HG02840 (cell line): ENCODE measurements at regions not wholly inside any gene's neighbourhood (a gene's known extent, or its start where the extent isn't known, plus 50 kb on each side); places are given as distances from the start of the nearest gene placed in this dataset.
"Not testable (repeated sequence)": the region's sequence is repeated elsewhere in the genome, so short reads cannot be mapped to it uniquely, and the experiment has no call there.

Experiments used
- ATAC-seq: cut with Tn5 transposase; IDR thresholded peaks from one replicate; pipeline ENCODE4 v1.9.1; 2021; ENCODE audit warnings: mild to moderate bottlenecking, moderate library complexity, moderate number of reproducible peaks; ENCODE audit not compliant: unreplicated experiment, low FRiP score

GRCh38 chr3:176120507-176120906 lies 1076.8 kb downstream of the TBL1XR1 start:
- ATAC-seq, result no peak

- no peak for ATAC-seq
These were observed 1077.5 kb downstream of the TBL1XR1 start for GRCh38 chr3:176119826-176120225.

GRCh38 chr3:176106380-176106779 lies 1090.9 kb downstream of the TBL1XR1 start:
- no peak for ATAC-seq

GRCh38 chr3:176097027-176097426 lies 1100.3 kb downstream of the TBL1XR1 start:
- ATAC-seq, result no peak

- not testable (repeated sequence) for ATAC-seq
These were observed 1103.4 kb downstream of the TBL1XR1 start for GRCh38 chr3:176093892-176094291.

GRCh38 chr3:176090727-176091126 lies 1106.6 kb downstream of the TBL1XR1 start:
- no peak for ATAC-seq

- ATAC-seq, result no peak
These were observed 1108.3 kb downstream of the TBL1XR1 start for GRCh38 chr3:176088962-176089383.

GRCh38 chr3:176087066-176087697 lies 1110.1 kb downstream of the TBL1XR1 start:
- no peak for ATAC-seq

GRCh38 chr3:176079785-176080184 lies 1117.5 kb downstream of the TBL1XR1 start:
- no peak for ATAC-seq

GRCh38 chr3:176078906-176079305 lies 1118.4 kb downstream of the TBL1XR1 start:
- no peak for ATAC-seq

GRCh38 chr3:176075491-176075890 lies 1121.8 kb downstream of the TBL1XR1 start:
- no peak for ATAC-seq

GRCh38 chr3:176075046-176075445 lies 1122.2 kb downstream of the TBL1XR1 start:
- ATAC-seq, result no peak

GRCh38 chr3:176074096-176074495 lies 1123.2 kb downstream of the TBL1XR1 start:
- no peak for ATAC-seq

- no peak for ATAC-seq
These were observed 1125.3 kb downstream of the TBL1XR1 start for GRCh38 chr3:176071943-176072342.

GRCh38 chr3:176068750-176069149 lies 1128.5 kb downstream of the TBL1XR1 start:
- ATAC-seq, result no peak

GRCh38 chr3:176058856-176059255 lies 1138.4 kb downstream of the TBL1XR1 start:
- ATAC-seq, result no peak

GRCh38 chr3:176055836-176056235 lies 1141.4 kb downstream of the TBL1XR1 start:
- no peak for ATAC-seq

- no peak for ATAC-seq
These were observed 1145.5 kb downstream of the TBL1XR1 start for GRCh38 chr3:176051766-176052165.

GRCh38 chr3:176046703-176047102 lies 1150.6 kb downstream of the TBL1XR1 start:
- ATAC-seq, result no peak

GRCh38 chr3:176041812-176042211 lies 1155.5 kb downstream of the TBL1XR1 start:
- no peak for ATAC-seq

- no peak for ATAC-seq
These were observed 1156.1 kb downstream of the TBL1XR1 start for GRCh38 chr3:176041185-176041584.

- no peak for ATAC-seq
These were observed 1159.6 kb downstream of the TBL1XR1 start for GRCh38 chr3:176037636-176038035.

- no peak for ATAC-seq
These were observed 1165.2 kb downstream of the TBL1XR1 start for GRCh38 chr3:176032043-176032442.
